H1 (cell line): ENCODE measurements at regions not wholly inside any gene's neighbourhood (a gene's known extent, or its start where the extent isn't known, plus 50 kb on each side); places are given as distances from the start of the nearest gene placed in this dataset.

ENCODE experiments used
- CHD2 ChIP-seq: IDR thresholded peaks from 2 replicates; pipeline ENCODE4 v1.6.1; 2012; ENCODE audit warnings: low read length, improper control_type of control experiment
- JUN ChIP-seq: IDR thresholded peaks from 2 replicates; pipeline ENCODE4 v1.6.1; 2011; ENCODE audit warnings: low read depth, mild to moderate bottlenecking, improper control_type of control experiment, low read length
- KDM4A ChIP-seq: IDR thresholded peaks from one replicate; pipeline ENCODE4 v1.7.1; 2012; ENCODE audit warnings: low read depth, mild to moderate bottlenecking, moderate library complexity, low read length, inconsistent platforms; ENCODE audit not compliant: severe bottlenecking

- TF ChIP-seq CHD2 (no peak), JUN (no peak), KDM4A (no peak)
- TF ChIP-seq, all 59 proteins: peak for 0
Observed at GRCh38 chr4:45078201-45078600, 351.8 kb upstream of the GNPDA2 start (continued).
